ENCODE measurements at regions not wholly inside any gene's neighbourhood (a gene's known extent, or its start where the extent isn't known, plus 50 kb on each side); places are given as distances from the start of the nearest gene placed in this dataset.

DNA sequence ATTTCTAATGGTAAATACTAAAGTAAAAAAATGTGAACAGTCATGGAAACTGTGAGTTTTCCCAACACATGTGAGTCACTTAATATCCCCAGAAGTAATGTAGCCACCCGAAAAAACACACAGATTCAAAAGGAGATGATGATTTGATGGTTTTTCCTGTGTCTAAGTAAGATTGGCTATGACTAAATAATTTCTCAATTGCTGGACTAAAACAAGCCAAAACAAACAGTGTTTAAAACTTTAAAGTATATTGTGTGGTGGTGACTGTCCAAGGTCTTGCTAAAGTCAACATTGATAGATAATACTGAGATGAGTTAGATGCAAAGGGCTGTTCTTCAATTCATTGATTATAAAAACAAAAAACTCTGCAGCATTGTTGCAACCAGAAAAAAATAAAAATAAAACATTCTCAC lies 89.6 kb upstream of the SOX5 start:
- no peak overlapping the region for H4K8ac ChIP-seq (ENCODE audit: low read depth in 2 of 2, low read length in 2 of 2)
- no peak overlapping the region for H3K9ac ChIP-seq (ENCODE audit: low read depth, low read length)
- H2BK5ac ChIP-seq (ENCODE audit: low read depth, low read length, poor library complexity, severe bottlenecking): no peak overlapping the region
- H3K4me2 ChIP-seq (ENCODE audit: low read depth, low read length): no peak overlapping the region
- H3K14ac ChIP-seq (replicated peaks; ENCODE audit: low read depth, low read length): no peak overlapping the region
- H3K18ac ChIP-seq (ENCODE audit: low read depth, low read length): no peak overlapping the region
- peaks cover 0 to 4% of the 10 kb centered on the region in 2 experiments; a peak in 1 of 4 replicates for H3K79me1 ChIP-seq (ENCODE audit: low read depth in 1 of 2, low read length in 2 of 2)
- H3K9me3 ChIP-seq (ENCODE audit: control insufficient read depth, insufficient read depth, low read length): no peaks in the 10 kb centered on the region
- H2AK9ac ChIP-seq (replicated peaks; ENCODE audit: low read depth, low read length, poor library complexity): no peak overlapping the region
- WGBS, 2 experiments (ENCODE audit: extremely low coverage in 2 of 2, insufficient read length in 1 of 2): no CpG with 5 or more reads among the region's 1 CpG
- H3K23ac ChIP-seq (ENCODE audit: low read depth, low read length): no peak overlapping the region
- ChIA-PET CTCF (no interaction called here), POLR2A (ENCODE audit: unreplicated experiment) (no interaction called here)
- intact Hi-C loops (cut with micrococcal nuclease) (no loop called here), dilution Hi-C loops (cut with HindIII; ENCODE audit: low sequenced_read_pairs, unreplicated experiment) (no loop called here), in situ Hi-C loops (cut with MboI; ENCODE audit: low sequenced_read_pairs) (no loop called here)
- no peak overlapping the region for H2BK20ac ChIP-seq (ENCODE audit: low read depth, low read length)
- no peak overlapping the region for H2AK5ac ChIP-seq (ENCODE audit: low read depth, low read length)
- H2AFZ ChIP-seq (replicated peaks; ENCODE audit: low read length, poor library complexity): no peak overlapping the region
- H3K4me1 ChIP-seq (ENCODE audit: control insufficient read depth, insufficient read depth, low read length): peaks cover 3% of the 10 kb centered on the region; the same call in 1 of the 2 replicates
- H3K9me1 ChIP-seq (ENCODE audit: insufficient read depth, low read length): no peaks in the 10 kb centered on the region; the same call in 1 of the 2 replicates
- no peak overlapping the region for H3K4me3 ChIP-seq (ENCODE audit: insufficient read depth, low read depth, low read length)
- no TSS peak for BruUV-seq (replicated peaks)
- no peak overlapping the region for H4K5ac ChIP-seq (ENCODE audit: low read depth, low read length)
- no peaks in the 10 kb centered on the region for H4K20me1 ChIP-seq (ENCODE audit: insufficient read depth, low read length)
- H2BK15ac ChIP-seq (ENCODE audit: low read depth, low read length): no peak overlapping the region
- DNase-seq: peak; percentile 97
- H3K27me3 ChIP-seq (ENCODE audit: control insufficient read depth, insufficient read depth, low read length): no peaks in the 10 kb centered on the region
- H2BK120ac ChIP-seq (ENCODE audit: low read depth, low read length): no peak overlapping the region
- peak; percentile 93 for ATAC-seq (ENCODE audit: low read depth)
- no peaks in the 10 kb centered on the region for H3K36me3 ChIP-seq (ENCODE audit: control insufficient read depth, insufficient read depth, low read length)
- TF ChIP-seq MXI1 (IDR thresholded peaks at IDR 0.05; ENCODE audit: borderline replicate concordance, low read depth, low read length) (no peak), RCOR1 (IDR thresholded peaks at IDR 0.05; ENCODE audit: insufficient replicate concordance, low read length) (no peak), POLR2A (IDR thresholded peaks at IDR 0.05; ENCODE audit: low read depth, low read length) (no peak), RAD21 (IDR thresholded peaks at IDR 0.05; ENCODE audit: low read length) (no peak), NFE2L2 (IDR thresholded peaks at IDR 0.05; ENCODE audit: low read depth, low read length) (peak; percentile 92), CHD1 (IDR thresholded peaks at IDR 0.05; ENCODE audit: low read depth, low read length) (no peak), BHLHE40 (IDR thresholded peaks at IDR 0.05; ENCODE audit: low read depth, low read length) (0 out of 2 replicates have a peak, but pooled peaks have one; percentile 18), MAZ (IDR thresholded peaks at IDR 0.05; ENCODE audit: borderline replicate concordance, low read depth, low read length) (no peak), FOS (IDR thresholded peaks at IDR 0.05; ENCODE audit: low read depth, low read length) (peak; percentile 70), RFX5 (IDR thresholded peaks at IDR 0.05; ENCODE audit: low read depth, low read length) (no peak), SMC3 (IDR thresholded peaks at IDR 0.05; ENCODE audit: low read depth, low read length) (no peak), MAFK (IDR thresholded peaks at IDR 0.05; ENCODE audit: low read depth, low read length) (no peak), CEBPB (IDR thresholded peaks at IDR 0.05; ENCODE audit: low read depth, low read length) (peak; percentile 88)
- TF ChIP-seq, protein P1, sequence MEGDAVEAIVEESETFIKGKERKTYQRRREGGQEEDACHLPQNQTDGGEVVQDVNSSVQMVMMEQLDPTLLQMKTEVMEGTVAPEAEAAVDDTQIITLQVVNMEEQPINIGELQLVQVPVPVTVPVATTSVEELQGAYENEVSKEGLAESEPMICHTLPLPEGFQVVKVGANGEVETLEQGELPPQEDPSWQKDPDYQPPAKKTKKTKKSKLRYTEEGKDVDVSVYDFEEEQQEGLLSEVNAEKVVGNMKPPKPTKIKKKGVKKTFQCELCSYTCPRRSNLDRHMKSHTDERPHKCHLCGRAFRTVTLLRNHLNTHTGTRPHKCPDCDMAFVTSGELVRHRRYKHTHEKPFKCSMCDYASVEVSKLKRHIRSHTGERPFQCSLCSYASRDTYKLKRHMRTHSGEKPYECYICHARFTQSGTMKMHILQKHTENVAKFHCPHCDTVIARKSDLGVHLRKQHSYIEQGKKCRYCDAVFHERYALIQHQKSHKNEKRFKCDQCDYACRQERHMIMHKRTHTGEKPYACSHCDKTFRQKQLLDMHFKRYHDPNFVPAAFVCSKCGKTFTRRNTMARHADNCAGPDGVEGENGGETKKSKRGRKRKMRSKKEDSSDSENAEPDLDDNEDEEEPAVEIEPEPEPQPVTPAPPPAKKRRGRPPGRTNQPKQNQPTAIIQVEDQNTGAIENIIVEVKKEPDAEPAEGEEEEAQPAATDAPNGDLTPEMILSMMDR (conservative IDR thresholded peaks at IDR 0.05; ENCODE audit: low read depth, low read length): no peak
- TF ChIP-seq, protein P2, sequence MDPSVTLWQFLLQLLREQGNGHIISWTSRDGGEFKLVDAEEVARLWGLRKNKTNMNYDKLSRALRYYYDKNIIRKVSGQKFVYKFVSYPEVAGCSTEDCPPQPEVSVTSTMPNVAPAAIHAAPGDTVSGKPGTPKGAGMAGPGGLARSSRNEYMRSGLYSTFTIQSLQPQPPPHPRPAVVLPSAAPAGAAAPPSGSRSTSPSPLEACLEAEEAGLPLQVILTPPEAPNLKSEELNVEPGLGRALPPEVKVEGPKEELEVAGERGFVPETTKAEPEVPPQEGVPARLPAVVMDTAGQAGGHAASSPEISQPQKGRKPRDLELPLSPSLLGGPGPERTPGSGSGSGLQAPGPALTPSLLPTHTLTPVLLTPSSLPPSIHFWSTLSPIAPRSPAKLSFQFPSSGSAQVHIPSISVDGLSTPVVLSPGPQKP (IDR thresholded peaks at IDR 0.05; ENCODE audit: borderline replicate concordance, low read depth, low read length): no peak
- TF ChIP-seq, protein P3, sequence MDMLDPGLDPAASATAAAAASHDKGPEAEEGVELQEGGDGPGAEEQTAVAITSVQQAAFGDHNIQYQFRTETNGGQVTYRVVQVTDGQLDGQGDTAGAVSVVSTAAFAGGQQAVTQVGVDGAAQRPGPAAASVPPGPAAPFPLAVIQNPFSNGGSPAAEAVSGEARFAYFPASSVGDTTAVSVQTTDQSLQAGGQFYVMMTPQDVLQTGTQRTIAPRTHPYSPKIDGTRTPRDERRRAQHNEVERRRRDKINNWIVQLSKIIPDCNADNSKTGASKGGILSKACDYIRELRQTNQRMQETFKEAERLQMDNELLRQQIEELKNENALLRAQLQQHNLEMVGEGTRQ (IDR thresholded peaks at IDR 0.05; ENCODE audit: low read depth, low read length): no peak
- H4K91ac ChIP-seq (ENCODE audit: insufficient read depth, low read depth, low read length): no peak overlapping the region
- H3K56ac ChIP-seq (ENCODE audit: extremely low read depth, insufficient read depth, low read length): no peak overlapping the region
- H3K27ac ChIP-seq (ENCODE audit: insufficient read depth, low read length): no peak overlapping the region
- no peak overlapping the region for H3K4ac ChIP-seq (ENCODE audit: low read depth, low read length)

All from IMR-90 (cell line).